ENCODE measurements at regions not wholly inside any gene's neighbourhood (a gene's known extent, or its start where the extent isn't known, plus 50 kb on each side); places are given as distances from the start of the nearest gene placed in this dataset.
"Not testable (repeated sequence)": the region's sequence is repeated elsewhere in the genome, so short reads cannot be mapped to it uniquely, and the experiment has no call there.

DNA sequence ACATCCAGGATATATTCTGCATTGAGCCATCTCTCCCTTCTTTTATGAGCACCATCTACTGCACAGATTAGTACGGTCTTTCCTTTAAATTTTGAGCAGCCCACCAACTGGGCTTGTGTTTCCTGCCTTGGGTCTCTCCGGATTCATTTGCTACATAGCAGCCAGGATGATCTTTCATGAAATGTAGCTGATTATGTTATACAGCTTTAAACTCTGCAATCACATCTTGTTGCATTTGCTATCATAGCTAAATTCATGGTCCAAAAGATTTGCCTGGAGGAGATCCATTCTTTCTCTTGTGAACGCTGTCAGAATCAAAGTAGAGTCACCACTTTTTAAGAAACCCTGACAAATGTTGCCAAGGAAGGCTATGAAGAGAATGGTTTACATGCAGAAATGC is 215.1 kb upstream of the LRRTM4 start (continued):
- TF ChIP-seq, protein P1, sequence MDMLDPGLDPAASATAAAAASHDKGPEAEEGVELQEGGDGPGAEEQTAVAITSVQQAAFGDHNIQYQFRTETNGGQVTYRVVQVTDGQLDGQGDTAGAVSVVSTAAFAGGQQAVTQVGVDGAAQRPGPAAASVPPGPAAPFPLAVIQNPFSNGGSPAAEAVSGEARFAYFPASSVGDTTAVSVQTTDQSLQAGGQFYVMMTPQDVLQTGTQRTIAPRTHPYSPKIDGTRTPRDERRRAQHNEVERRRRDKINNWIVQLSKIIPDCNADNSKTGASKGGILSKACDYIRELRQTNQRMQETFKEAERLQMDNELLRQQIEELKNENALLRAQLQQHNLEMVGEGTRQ (CRISPR knock-in tag; IDR thresholded peaks at IDR 0.05): no peak
- TF ChIP-seq JAZF1 (CRISPR knock-in tag; IDR thresholded peaks at IDR 0.05): no peak
- TF ChIP-seq ZMAT4 (CRISPR knock-in tag; IDR thresholded peaks at IDR 0.05): no peak
- TF ChIP-seq ZNF138 (CRISPR knock-in tag; conservative IDR thresholded peaks at IDR 0.05): no peak
- TF ChIP-seq NFYB (CRISPR knock-in tag; conservative IDR thresholded peaks at IDR 0.05; ENCODE audit: low read depth): no peak

GRCh38 chr2:77746780-77747179 is 224.6 kb upstream of the LRRTM4 start:
- ATAC-seq (no peak), DNase-seq (ENCODE audit: low spot score) (no peak)
- Mint-ChIP-seq H3K36me3 (peaks cover 10% of the 10 kb centered on the region), H3K4me3 (no peak overlapping the region), H3K27ac (no peak overlapping the region), H3K4me1 (no peaks in the 10 kb centered on the region), H3K27me3 (ENCODE audit: low read depth) (no peaks in the 10 kb centered on the region), H3K9me3 (peaks cover 8% of the 10 kb centered on the region)
- ChIA-PET POLR2A (no interaction called here), CTCF (no interaction called here)
- TF ChIP-seq ESRRA (CRISPR knock-in tag; IDR thresholded peaks at IDR 0.05; ENCODE audit: borderline replicate concordance) (no peak), RORB (CRISPR knock-in tag; IDR thresholded peaks at IDR 0.05) (no peak)

GRCh38 chr2:77753710-77754345 is 231.7 kb upstream of the LRRTM4 start:
- peak; percentile 78 for DNase-seq (ENCODE audit: low spot score)
- Mint-ChIP-seq H3K27ac (peak overlapping the region; percentile 41; the same call in 1 of the 2 replicates), H3K4me3 (peak overlapping the region; percentile 82), H3K9me3 (peaks cover 19% of the 10 kb centered on the region), H3K36me3 (peaks cover 21% of the 10 kb centered on the region)
- POLR2A ChIA-PET; H3K27me3 Mint-ChIP-seq (ENCODE audit: low read depth); H3K4me1 Mint-ChIP-seq; ATAC-seq; CTCF ChIA-PET: not testable (repeated sequence)
- TF ChIP-seq, protein P2, sequence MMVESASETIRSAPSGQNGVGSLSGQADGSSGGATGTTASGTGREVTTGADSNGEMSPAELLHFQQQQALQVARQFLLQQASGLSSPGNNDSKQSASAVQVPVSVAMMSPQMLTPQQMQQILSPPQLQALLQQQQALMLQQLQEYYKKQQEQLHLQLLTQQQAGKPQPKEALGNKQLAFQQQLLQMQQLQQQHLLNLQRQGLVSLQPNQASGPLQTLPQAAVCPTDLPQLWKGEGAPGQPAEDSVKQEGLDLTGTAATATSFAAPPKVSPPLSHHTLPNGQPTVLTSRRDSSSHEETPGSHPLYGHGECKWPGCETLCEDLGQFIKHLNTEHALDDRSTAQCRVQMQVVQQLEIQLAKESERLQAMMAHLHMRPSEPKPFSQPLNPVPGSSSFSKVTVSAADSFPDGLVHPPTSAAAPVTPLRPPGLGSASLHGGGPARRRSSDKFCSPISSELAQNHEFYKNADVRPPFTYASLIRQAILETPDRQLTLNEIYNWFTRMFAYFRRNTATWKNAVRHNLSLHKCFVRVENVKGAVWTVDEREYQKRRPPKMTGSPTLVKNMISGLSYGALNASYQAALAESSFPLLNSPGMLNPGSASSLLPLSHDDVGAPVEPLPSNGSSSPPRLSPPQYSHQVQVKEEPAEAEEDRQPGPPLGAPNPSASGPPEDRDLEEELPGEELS (CRISPR knock-in tag; IDR thresholded peaks at IDR 0.05): 0 out of 2 replicates have a peak, but pooled peaks have one; percentile 59
- TF ChIP-seq TEAD1 (CRISPR knock-in tag; IDR thresholded peaks at IDR 0.05) (0 out of 2 replicates have a peak, but pooled peaks have one; percentile 32), E2F5 (CRISPR knock-in tag; IDR thresholded peaks at IDR 0.05) (0 out of 2 replicates have a peak, but pooled peaks have one; percentile 23), ETV6 (CRISPR knock-in tag; IDR thresholded peaks at IDR 0.05) (0 out of 2 replicates have a peak, but pooled peaks have one; percentile 48), FOXP1 (CRISPR knock-in tag; IDR thresholded peaks at IDR 0.05; ENCODE audit: borderline replicate concordance) (peak; percentile 29; the same call in 1 of the 2 replicates), FOXK1 (CRISPR knock-in tag; IDR thresholded peaks at IDR 0.05) (peak; percentile 82), SP1 (CRISPR knock-in tag; conservative IDR thresholded peaks at IDR 0.05) (0 out of 2 replicates have a peak, but pooled peaks have one; percentile 28)
- TF ChIP-seq, protein P3, sequence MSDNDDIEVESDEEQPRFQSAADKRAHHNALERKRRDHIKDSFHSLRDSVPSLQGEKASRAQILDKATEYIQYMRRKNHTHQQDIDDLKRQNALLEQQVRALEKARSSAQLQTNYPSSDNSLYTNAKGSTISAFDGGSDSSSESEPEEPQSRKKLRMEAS (CRISPR knock-in tag; IDR thresholded peaks at IDR 0.05): 0 out of 2 replicates have a peak, but pooled peaks have one; percentile 48
- TF ChIP-seq, protein P4, sequence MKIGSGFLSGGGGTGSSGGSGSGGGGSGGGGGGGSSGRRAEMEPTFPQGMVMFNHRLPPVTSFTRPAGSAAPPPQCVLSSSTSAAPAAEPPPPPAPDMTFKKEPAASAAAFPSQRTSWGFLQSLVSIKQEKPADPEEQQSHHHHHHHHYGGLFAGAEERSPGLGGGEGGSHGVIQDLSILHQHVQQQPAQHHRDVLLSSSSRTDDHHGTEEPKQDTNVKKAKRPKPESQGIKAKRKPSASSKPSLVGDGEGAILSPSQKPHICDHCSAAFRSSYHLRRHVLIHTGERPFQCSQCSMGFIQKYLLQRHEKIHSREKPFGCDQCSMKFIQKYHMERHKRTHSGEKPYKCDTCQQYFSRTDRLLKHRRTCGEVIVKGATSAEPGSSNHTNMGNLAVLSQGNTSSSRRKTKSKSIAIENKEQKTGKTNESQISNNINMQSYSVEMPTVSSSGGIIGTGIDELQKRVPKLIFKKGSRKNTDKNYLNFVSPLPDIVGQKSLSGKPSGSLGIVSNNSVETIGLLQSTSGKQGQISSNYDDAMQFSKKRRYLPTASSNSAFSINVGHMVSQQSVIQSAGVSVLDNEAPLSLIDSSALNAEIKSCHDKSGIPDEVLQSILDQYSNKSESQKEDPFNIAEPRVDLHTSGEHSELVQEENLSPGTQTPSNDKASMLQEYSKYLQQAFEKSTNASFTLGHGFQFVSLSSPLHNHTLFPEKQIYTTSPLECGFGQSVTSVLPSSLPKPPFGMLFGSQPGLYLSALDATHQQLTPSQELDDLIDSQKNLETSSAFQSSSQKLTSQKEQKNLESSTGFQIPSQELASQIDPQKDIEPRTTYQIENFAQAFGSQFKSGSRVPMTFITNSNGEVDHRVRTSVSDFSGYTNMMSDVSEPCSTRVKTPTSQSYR (CRISPR knock-in tag; IDR thresholded peaks at IDR 0.05): peak; percentile 58; the same call in 1 of the 2 replicates
